Choroid plexus epithelial cell (primary cell): ENCODE measurements at regions not wholly inside any gene's neighbourhood (a gene's known extent, or its start where the extent isn't known, plus 50 kb on each side); places are given as distances from the start of the nearest gene placed in this dataset.

ENCODE experiments used
- DNase-seq: peaks from one replicate; pipeline ENCODE4 v3.0.0-alpha.2; 2010; ENCODE audit warnings: low read depth
- H3K4me3 ChIP-seq: 2 replicates; pipeline ENCODE4 v1.5.1; 2011; ENCODE audit warnings: low read depth, mild to moderate bottlenecking, control low read depth, low read length, moderate library complexity
- CTCF ChIP-seq: conservative IDR thresholded peaks from 2 replicates; pipeline ENCODE4 v1.5.1; 2011; ENCODE audit warnings: low read depth, mild to moderate bottlenecking, control low read depth, inconsistent platforms, low read length, moderate library complexity

- H3K4me3 ChIP-seq: no peak overlapping the region
- TF ChIP-seq CTCF: no peak
- DNase-seq: no peak
These were observed 68.6 kb upstream of the ADAMTS2 start for GRCh38 chr5:179413711-179414458.

DNA sequence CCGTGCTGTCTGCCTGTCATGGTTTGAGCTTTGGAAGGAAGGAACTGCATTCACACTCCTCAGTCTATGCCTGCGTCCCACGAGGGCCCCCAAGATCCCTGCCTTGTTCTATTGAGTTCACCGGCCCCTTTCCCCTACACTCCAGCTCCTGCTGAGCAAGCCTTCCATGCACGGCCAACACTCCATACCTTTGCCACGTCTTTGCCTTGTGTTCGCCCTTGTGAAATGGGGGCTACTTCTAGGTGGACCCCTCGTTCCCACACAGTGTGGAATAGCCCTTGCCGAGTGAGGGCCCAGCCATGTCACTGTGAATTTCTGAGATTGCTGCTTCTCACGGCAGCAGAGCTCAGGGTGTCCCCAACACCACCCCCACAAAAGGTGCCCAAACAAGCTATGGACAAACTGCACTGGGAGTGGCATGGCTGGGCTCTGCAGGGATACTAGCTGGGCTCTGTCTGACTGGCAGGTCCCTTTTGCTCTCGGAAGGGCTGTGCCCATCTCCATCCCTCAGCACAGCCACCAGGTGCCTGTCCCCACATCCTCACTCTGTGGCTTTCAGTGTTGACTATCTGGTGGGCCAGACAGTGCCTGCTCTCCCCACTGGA lies 67.9 kb upstream of the ADAMTS2 start:
- TF ChIP-seq CTCF: no peak
- no peak for DNase-seq
- H3K4me3 ChIP-seq: no peak overlapping the region

DNA sequence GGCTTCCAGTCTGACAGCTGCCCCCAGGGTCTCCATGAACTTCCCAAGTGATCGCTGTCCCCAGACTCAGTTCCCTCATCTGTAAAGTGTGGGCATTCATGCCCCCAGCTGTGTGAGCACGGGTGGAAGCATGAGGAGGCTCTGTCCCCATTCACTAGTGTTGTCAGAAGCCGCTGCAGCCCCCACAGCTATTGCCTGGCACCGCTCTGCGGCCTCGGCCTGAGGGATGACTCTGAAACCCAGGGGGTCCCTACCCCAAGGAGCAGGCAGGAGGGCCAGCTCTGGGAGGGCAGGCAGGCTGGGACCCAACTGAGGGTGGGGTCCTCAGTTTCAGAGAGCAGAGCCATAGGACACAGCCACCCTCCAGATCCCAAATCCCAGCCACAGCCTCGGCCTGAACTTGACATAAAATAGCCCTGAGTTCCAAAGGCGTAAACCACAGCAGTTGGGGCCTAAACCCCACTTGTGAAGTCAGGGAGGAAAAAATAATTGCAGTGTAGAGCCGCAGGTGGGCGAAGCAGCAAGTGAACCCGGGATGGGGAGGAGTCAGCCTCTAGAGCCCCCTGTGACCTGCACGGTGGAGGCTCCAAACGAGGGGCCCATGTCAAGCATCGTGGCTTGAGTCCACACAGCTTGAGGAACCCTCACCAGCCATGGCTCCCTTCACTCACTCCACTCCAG lies 66.0 kb upstream of the ADAMTS2 start:
- no peak overlapping the region for H3K4me3 ChIP-seq
- no peak for DNase-seq
- no peak for TF ChIP-seq CTCF

GRCh38 chr5:179410291-179411160 lies 65.3 kb upstream of the ADAMTS2 start:
- no peak for DNase-seq
- H3K4me3 ChIP-seq: no peak overlapping the region
- no peak for TF ChIP-seq CTCF

DNA sequence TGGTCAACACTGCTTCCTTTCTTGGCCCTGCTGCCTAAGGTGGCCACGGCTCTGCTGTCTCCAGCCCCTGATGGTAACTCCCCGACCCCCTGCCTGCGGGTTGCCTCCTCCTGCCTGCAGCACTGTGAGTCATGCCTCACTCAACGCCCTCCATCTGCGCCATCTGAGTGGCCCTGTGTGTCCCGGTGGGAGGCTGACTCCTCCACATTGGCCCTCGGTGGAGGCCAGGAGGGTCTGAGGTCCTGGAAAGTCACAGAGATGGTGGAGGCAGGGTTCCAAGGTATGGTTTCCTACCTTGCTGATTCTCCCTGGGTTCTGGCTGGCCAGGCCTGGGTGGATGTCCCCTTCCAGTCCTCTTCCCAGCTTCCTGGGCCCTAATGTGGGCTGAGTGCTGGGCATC lies 64.5 kb upstream of the ADAMTS2 start:
- no peak for DNase-seq
- H3K4me3 ChIP-seq: no peak overlapping the region
- TF ChIP-seq CTCF: no peak

- H3K4me3 ChIP-seq: no peak overlapping the region
- no peak for DNase-seq
- no peak for TF ChIP-seq CTCF
These were observed 63.4 kb upstream of the ADAMTS2 start for GRCh38 chr5:179408611-179409010.
